ENCODE measurements at regions not wholly inside any gene's neighbourhood (a gene's known extent, or its start where the extent isn't known, plus 50 kb on each side); places are given as distances from the start of the nearest gene placed in this dataset.
"Not testable (repeated sequence)": the region's sequence is repeated elsewhere in the genome, so short reads cannot be mapped to it uniquely, and the experiment has no call there.

GRCh38 chr14:23751616-23752015, 115.5 kb downstream of the DHRS2 start:
- ChIA-PET CTCF (interaction anchor here (1.4 kb wide), 1 partner anchor 24 kb away, joined by 8 read pairs; no protein-coding TSS in a partner anchor), POLR2A (no interaction called here)
- Histone ChIP-seq H3K4me2 (no peak overlapping the region), H3K4me3 (no peak overlapping the region), H3K27ac (no peak overlapping the region), H3K9me3 (0 out of 3 replicates have a peak, but pooled peaks cover 2% of the 10 kb centered on the region), H3K4me1 (no peaks in the 10 kb centered on the region)
- 21% methylated on average over 2 of the region's 2 CpGs for WGBS (ENCODE audit: missing lambda C conversion rate)
- DNase-seq (ENCODE audit: low read depth in 1 of 2, low spot score in 1 of 2): no peak
- no peak for FAIRE-seq
- ATAC-seq: no peak
- TF ChIP-seq MYC (IDR thresholded peaks at IDR 0.05; ENCODE audit: borderline replicate concordance, low read length): no peak
- TF ChIP-seq, protein P1, sequence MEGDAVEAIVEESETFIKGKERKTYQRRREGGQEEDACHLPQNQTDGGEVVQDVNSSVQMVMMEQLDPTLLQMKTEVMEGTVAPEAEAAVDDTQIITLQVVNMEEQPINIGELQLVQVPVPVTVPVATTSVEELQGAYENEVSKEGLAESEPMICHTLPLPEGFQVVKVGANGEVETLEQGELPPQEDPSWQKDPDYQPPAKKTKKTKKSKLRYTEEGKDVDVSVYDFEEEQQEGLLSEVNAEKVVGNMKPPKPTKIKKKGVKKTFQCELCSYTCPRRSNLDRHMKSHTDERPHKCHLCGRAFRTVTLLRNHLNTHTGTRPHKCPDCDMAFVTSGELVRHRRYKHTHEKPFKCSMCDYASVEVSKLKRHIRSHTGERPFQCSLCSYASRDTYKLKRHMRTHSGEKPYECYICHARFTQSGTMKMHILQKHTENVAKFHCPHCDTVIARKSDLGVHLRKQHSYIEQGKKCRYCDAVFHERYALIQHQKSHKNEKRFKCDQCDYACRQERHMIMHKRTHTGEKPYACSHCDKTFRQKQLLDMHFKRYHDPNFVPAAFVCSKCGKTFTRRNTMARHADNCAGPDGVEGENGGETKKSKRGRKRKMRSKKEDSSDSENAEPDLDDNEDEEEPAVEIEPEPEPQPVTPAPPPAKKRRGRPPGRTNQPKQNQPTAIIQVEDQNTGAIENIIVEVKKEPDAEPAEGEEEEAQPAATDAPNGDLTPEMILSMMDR (IDR thresholded peaks at IDR 0.05): no peak
- no peak for TF ChIP-seq NR3C1 (IDR thresholded peaks at IDR 0.05)
- no peak for TF ChIP-seq EP300 (IDR thresholded peaks at IDR 0.05)
- no peak for TF ChIP-seq CHD4 (IDR thresholded peaks at IDR 0.05; ENCODE audit: borderline replicate concordance)
- no peak for TF ChIP-seq CBX2 (IDR thresholded peaks at IDR 0.05; ENCODE audit: borderline replicate concordance, low read depth)
- TF ChIP-seq RCOR1 (IDR thresholded peaks at IDR 0.05; ENCODE audit: low read depth, low read length): no peak

GRCh38 chr14:23763394-23763793, 127.2 kb downstream of the DHRS2 start:
- Histone ChIP-seq H3K27ac (no peak overlapping the region), H3K4me3 (no peak overlapping the region), H3K4me1 (no peaks in the 10 kb centered on the region), H3K9me3 (no peaks in the 10 kb centered on the region), H3K4me2 (no peak overlapping the region)
- 10% methylated on average over 1 of the region's 1 CpG for WGBS (ENCODE audit: missing lambda C conversion rate)
- no peak for DNase-seq (ENCODE audit: low read depth in 1 of 2, low spot score in 1 of 2)
- ATAC-seq: no peak
- POLR2A ChIA-PET: no interaction called here
- CTCF ChIA-PET: interaction anchor here (1.7 kb wide), 1 partner anchor 147 kb away, joined by 5 read pairs; no protein-coding TSS in a partner anchor
- no peak for FAIRE-seq
- no peak for TF ChIP-seq RCOR1 (IDR thresholded peaks at IDR 0.05; ENCODE audit: low read depth, low read length)
- peak; percentile 43 for TF ChIP-seq MAFK (IDR thresholded peaks at IDR 0.05; ENCODE audit: partially characterized antibody)
- TF ChIP-seq HEYL (CRISPR knock-in tag; IDR thresholded peaks at IDR 0.05): no peak
- no peak for TF ChIP-seq POLR2A (IDR thresholded peaks at IDR 0.05; ENCODE audit: low read length)
- TF ChIP-seq RARB (CRISPR knock-in tag; IDR thresholded peaks at IDR 0.05): no peak

DNA sequence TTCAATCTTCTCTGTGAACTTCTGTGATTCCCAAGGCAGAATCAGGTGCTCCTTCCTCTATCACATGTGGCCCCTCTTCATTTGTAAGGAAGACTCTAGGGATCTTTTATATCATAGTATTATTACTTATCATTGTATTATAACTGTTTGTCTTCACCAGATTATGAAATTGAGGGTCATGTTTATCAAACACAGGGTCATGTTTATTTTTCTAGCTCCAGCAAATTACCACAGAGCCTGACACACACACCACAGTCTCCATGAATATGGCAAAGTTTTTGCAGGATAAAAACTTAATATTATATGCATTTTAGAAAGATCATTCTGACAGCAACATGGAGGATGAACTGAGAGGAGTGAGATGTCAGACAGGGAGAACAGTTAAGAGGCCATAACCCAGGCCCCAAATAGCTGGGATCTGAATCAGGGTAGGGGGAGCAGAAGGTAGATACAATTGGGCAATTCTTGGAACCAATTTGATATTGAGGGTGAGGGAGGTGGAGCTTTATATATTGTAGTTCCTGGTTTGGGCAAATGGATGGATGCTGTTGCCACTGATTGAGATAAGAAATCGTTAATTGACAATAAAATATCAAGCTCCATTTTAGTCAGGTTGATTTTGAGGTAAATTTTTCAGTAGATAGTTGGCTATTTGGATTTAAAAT, 130.7 kb downstream of the DHRS2 start:
- FAIRE-seq (no peak), ATAC-seq (no peak), DNase-seq (ENCODE audit: low read depth in 1 of 2, low spot score in 1 of 2) (no peak)
- H3K27ac ChIP-seq: no peak overlapping the region
- ChIA-PET CTCF (interaction anchor here (2.8 to 3.0 kb wide), 2 partner anchors 9 to 144 kb away, joined by 8 to 10 read pairs; no protein-coding TSS in a partner anchor), POLR2A (no interaction called here)
- no peaks in the 10 kb centered on the region for H3K9me3 ChIP-seq
- TF ChIP-seq CHD4 (IDR thresholded peaks at IDR 0.05; ENCODE audit: borderline replicate concordance): no peak
- no peak overlapping the region for H3K4me3 ChIP-seq
- no peak overlapping the region for H3K4me2 ChIP-seq
- WGBS (ENCODE audit: missing lambda C conversion rate): 2% methylated on average over 1 of the region's 1 CpG
- no peaks in the 10 kb centered on the region for H3K4me1 ChIP-seq

- ATAC-seq: peak; percentile 68 to 80; a peak in 3 of 6 replicates
- WGBS (ENCODE audit: missing lambda C conversion rate): 30% methylated on average over 9 of the region's 9 CpGs
Measured at GRCh38 chr14:23769221-23769728, 133.1 kb downstream of the DHRS2 start.

DNA sequence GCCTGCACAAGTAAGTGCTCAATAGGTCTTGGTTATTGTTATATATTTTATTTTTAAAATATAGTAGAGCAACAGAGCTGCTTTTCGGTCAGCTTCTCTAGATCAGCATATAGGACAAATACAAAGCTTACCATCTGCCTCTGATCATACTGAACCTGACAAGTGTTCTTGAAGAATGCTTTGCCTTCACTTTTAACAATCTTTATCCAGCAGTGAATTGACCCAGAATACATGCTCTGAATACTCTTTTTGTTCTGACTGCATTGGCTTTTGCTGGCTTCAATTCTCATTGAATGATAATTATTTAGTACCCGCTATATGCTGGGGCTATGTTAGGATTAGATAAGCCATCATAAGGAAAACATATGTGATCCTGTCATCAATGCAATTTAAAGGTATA, 137.8 kb downstream of the DHRS2 start:
- Histone ChIP-seq H3K4me1 (no peaks in the 10 kb centered on the region), H3K4me3 (no peak overlapping the region)
- CTCF ChIA-PET: no interaction called here

More at GRCh38 chr14:23769221-23769728, 133.1 kb downstream of the DHRS2 start:
- H3K4me3 ChIP-seq, FAIRE-seq, H3K9me3 ChIP-seq, H3K4me2 ChIP-seq, H3K27ac ChIP-seq, H3K4me1 ChIP-seq: not testable (repeated sequence)
- ChIA-PET POLR2A (interaction anchor here (0.6 kb wide), 1 partner anchor 14 kb away, joined by 4 read pairs; no protein-coding TSS in a partner anchor), CTCF (interaction anchor here (2.8 kb wide), 1 partner anchor 141 kb away, joined by 10 read pairs; no protein-coding TSS in a partner anchor)
- DNase-seq (ENCODE audit: low read depth in 1 of 2, low spot score in 1 of 2): peak in 1 of 2 experiments; percentile 32

More for the DNA sequence above, 137.8 kb downstream of the DHRS2 start:
- H3K9me3 ChIP-seq: no peaks in the 10 kb centered on the region
- no peak overlapping the region for H3K4me2 ChIP-seq
- 61% methylated on average over 2 of the region's 2 CpGs for WGBS (ENCODE audit: missing lambda C conversion rate)
- POLR2A ChIA-PET: no interaction called here
- TF ChIP-seq E2F6 (IDR thresholded peaks at IDR 0.05; ENCODE audit: borderline replicate concordance, low read depth): no peak
- no peak for TF ChIP-seq MAFK (IDR thresholded peaks at IDR 0.05; ENCODE audit: partially characterized antibody)
- no peak for TF ChIP-seq TP53 (CRISPR knock-in tag; IDR thresholded peaks at IDR 0.05)
- TF ChIP-seq NFE2L2 (conservative IDR thresholded peaks at IDR 0.05; ENCODE audit: low read length): no peak
- no peak for TF ChIP-seq EP300 (IDR thresholded peaks at IDR 0.05)
- TF ChIP-seq JUN (IDR thresholded peaks at IDR 0.05): no peak
- no peak for TF ChIP-seq GATA3 (IDR thresholded peaks at IDR 0.05; ENCODE audit: borderline replicate concordance)
- TF ChIP-seq ZNF302 (CRISPR knock-in tag; IDR thresholded peaks at IDR 0.05): no peak
- no peak for DNase-seq (ENCODE audit: low read depth in 1 of 2, low spot score in 1 of 2)
- no peak for ATAC-seq
- no peak for FAIRE-seq
- no peak overlapping the region for H3K27ac ChIP-seq
